RPMI8226 (cell line): ENCODE measurements at regions not wholly inside any gene's neighbourhood (a gene's known extent, or its start where the extent isn't known, plus 50 kb on each side); places are given as distances from the start of the nearest gene placed in this dataset.
"Not testable (repeated sequence)": the region's sequence is repeated elsewhere in the genome, so short reads cannot be mapped to it uniquely, and the experiment has no call there.

Experiments
- DNase-seq: peaks from one replicate; pipeline ENCODE4 v3.0.0-alpha.2; 2015

DNA sequence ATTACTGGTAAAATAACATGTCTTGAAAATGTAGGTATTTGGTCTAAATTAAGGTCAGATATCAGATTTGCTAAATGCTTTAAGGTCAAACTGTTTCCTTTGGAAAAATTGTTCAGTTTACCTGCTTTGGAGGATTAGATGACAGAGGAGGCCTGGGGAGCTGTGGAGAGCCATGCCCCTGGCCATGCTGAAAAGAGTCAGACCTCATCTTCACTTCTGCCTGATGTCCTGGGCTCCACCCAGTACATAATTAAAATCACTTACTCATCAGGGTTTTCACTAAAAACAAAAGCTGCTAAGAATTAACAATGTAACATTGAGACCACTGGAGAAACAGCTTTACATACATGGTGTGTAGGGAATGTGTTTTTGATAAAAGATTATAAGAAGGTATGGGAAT lies 60.8 kb upstream of the UNC93A start:
- no peak for DNase-seq

- DNase-seq: no peak
Measured at GRCh38 chr6:167232356-167232755, 58.8 kb upstream of the UNC93A start.

GRCh38 chr6:167233490-167233889 lies 57.6 kb upstream of the UNC93A start:
- DNase-seq: no peak

- not testable (repeated sequence) for DNase-seq
Measured at GRCh38 chr6:167234576-167234975, 56.5 kb upstream of the UNC93A start.

- no peak for DNase-seq
Measured at GRCh38 chr6:167235005-167235404, 56.1 kb upstream of the UNC93A start.

GRCh38 chr6:167235421-167236238 lies 55.5 kb upstream of the UNC93A start:
- no peak for DNase-seq

GRCh38 chr6:167236239-167236571 lies 54.9 kb upstream of the UNC93A start:
- no peak for DNase-seq

- DNase-seq: no peak
Measured at GRCh38 chr6:167237438-167238145, 53.5 kb upstream of the UNC93A start.

DNA sequence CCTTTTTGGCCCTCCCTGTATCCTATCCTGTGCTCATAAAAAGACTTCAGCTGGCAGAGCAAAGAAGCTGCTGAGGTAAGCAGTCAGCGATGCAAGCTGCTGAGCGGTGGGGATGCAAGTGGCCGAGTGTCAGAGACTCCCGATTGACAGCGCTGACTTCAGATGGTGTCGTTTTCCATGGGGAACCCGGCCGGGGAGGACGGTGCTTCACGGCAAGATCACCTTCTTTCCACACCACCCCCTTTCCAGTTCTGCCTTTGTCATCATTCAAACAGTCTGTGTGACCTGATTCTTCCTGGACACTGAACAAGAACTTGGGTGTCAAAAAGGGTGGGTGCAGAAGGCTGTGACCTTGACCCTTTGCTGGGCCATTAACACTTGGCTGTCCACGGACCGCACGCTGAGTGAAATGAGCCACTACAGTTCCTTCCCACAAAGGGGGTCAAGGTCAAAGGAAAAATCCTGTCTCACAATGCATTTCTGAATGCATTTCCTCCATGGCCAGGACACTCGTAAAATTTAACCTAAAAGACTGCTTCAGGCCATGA lies 52.9 kb upstream of the UNC93A start:
- peak; percentile 44 for DNase-seq

GRCh38 chr6:167238694-167239467 lies 52.2 kb upstream of the UNC93A start:
- no peak for DNase-seq

GRCh38 chr6:167239470-167239869 lies 51.6 kb upstream of the UNC93A start:
- not testable (repeated sequence) for DNase-seq

DNA sequence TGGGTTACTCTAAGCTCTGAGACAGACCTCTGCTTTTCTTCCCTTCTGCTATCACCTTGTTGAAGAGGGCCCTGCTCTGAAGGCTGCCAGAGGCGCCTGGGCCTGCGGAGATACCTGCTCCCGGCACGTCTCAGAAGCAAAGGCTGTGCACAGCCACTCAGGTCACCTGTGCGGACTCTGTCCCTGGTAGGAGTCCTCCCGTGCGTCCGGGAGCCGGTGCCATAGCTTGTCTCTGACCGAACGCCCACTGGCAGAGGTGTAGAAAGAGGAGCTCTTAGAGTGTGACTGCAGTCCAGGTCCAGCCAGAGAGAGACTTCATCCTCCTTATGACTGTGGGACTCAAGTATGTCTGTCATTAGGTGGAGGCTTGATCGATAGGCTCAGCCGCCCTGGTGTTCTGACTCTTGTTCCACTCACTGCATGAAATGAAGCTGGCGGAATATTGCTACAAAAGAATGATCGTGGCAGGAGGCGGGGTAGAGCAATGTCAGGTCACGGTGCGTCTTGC lies 51.0 kb upstream of the UNC93A start:
- no peak for DNase-seq
